Liver (tissue), 8 donors: ENCODE measurements at regions not wholly inside any gene's neighbourhood (a gene's known extent, or its start where the extent isn't known, plus 50 kb on each side); places are given as distances from the start of the nearest gene placed in this dataset.

Experiments
- DNase-seq: peaks from one replicate; pipeline ENCODE4 v3.0.0-alpha.2; 2017; ENCODE audit warnings: low spot score
- H3K27ac ChIP-seq, 2 donors: one replicate each; pipeline ENCODE4 v1.7.0; 2013; ENCODE audit warnings: inconsistent platforms in 2 of 2, low read length in 2 of 2, control low read depth in 1 of 2, low read depth in 1 of 2, mild to moderate bottlenecking in 1 of 2
- H3K27me3 ChIP-seq, 4 donors: one replicate each; pipeline versions ENCODE4 v1.6.1 to v1.7.0; 2013; ENCODE audit warnings: low read length in 3 of 4, inconsistent platforms in 1 of 4, mild to moderate bottlenecking in 1 of 4, moderate library complexity in 1 of 4; ENCODE audit not compliant: control insufficient read depth in 4 of 4, insufficient read depth in 4 of 4
- H3K36me3 ChIP-seq, 4 donors: one replicate each; pipeline versions ENCODE4 v1.6.1 to v1.7.0; 2013; ENCODE audit warnings: low read length in 3 of 4, mild to moderate bottlenecking in 3 of 4, low read depth in 1 of 4, moderate library complexity in 1 of 4; ENCODE audit not compliant: control insufficient read depth in 4 of 4, insufficient read depth in 3 of 4
- H3K4me1 ChIP-seq, 4 donors: one replicate each; pipeline versions ENCODE4 v1.6.1 to v1.7.0; 2013; ENCODE audit warnings: low read length in 3 of 4, mild to moderate bottlenecking in 3 of 4, moderate library complexity in 1 of 4; ENCODE audit not compliant: control insufficient read depth in 4 of 4, insufficient read depth in 4 of 4
- H3K4me3 ChIP-seq, 3 donors: one replicate each; pipeline versions ENCODE4 v1.6.1 to v1.7.0; 2013; ENCODE audit warnings: low read length in 3 of 3, control low read depth in 1 of 3, low read depth in 1 of 3, mild to moderate bottlenecking in 1 of 3
- H3K9ac ChIP-seq, 2 donors: one replicate each; pipeline ENCODE4 v1.7.0; 2013; ENCODE audit warnings: low read length in 2 of 2, mild to moderate bottlenecking in 2 of 2, moderate library complexity in 2 of 2, control low read depth in 1 of 2, low read depth in 1 of 2
- H3K9me3 ChIP-seq, 4 donors: one replicate each; pipeline versions ENCODE4 v1.6.1 to v1.7.0; 2013; ENCODE audit warnings: low read length in 3 of 4; ENCODE audit not compliant: control insufficient read depth in 4 of 4
- ATF3 ChIP-seq: IDR thresholded peaks from 2 replicates; pipeline ENCODE4 v1.6.1; 2016; ENCODE audit warnings: antibody characterized with exemption
- CTCF ChIP-seq: fragments of 150-350 bp; IDR thresholded peaks from 2 replicates; pipeline ENCODE4 v1.5.1; 2017; ENCODE audit warnings: improper control_type of control experiment, low read depth, low read length; ENCODE audit not compliant: missing input control
- EGR1 ChIP-seq, 2 donors: IDR thresholded peaks; 2 replicates each; pipeline ENCODE4 v1.6.1; 2016 to 2018; ENCODE audit warnings: antibody characterized with exemption in 2 of 2, low read depth in 2 of 2
- FOXA1 ChIP-seq: IDR thresholded peaks from 2 replicates; pipeline ENCODE4 v1.6.1; 2016; ENCODE audit warnings: antibody characterized with exemption
- FOXA2 ChIP-seq: IDR thresholded peaks from 2 replicates; pipeline ENCODE4 v1.6.1; 2016; ENCODE audit warnings: antibody characterized with exemption
- GABPA ChIP-seq, 2 donors: IDR thresholded peaks in 1 of 2; conservative IDR thresholded peaks in 1 of 2; 2 replicates each; pipeline ENCODE4 v1.6.1; 2016; ENCODE audit warnings: antibody characterized with exemption in 2 of 2, mild to moderate bottlenecking in 1 of 2, moderate library complexity in 1 of 2
- JUND ChIP-seq, 2 donors: IDR thresholded peaks; 2 replicates each; pipeline ENCODE4 v1.6.1; 2016; ENCODE audit warnings: antibody characterized with exemption in 2 of 2
- MAX ChIP-seq: IDR thresholded peaks from 2 replicates; pipeline ENCODE4 v1.6.1; 2016; ENCODE audit warnings: antibody characterized with exemption
- NR2F2 ChIP-seq: IDR thresholded peaks from 2 replicates; pipeline ENCODE4 v1.6.1; 2016; ENCODE audit warnings: antibody characterized with exemption
- RAD21 ChIP-seq, 2 donors: IDR thresholded peaks; 2 replicates each; pipeline ENCODE4 v1.6.1; 2016; ENCODE audit warnings: antibody characterized with exemption in 2 of 2, mild to moderate bottlenecking in 2 of 2
- REST ChIP-seq: IDR thresholded peaks from 2 replicates; pipeline ENCODE4 v1.6.1; 2016; ENCODE audit warnings: antibody characterized with exemption, mild to moderate bottlenecking
- RXRA ChIP-seq, 2 donors: IDR thresholded peaks; 2 replicates each; pipeline ENCODE4 v1.6.1; 2017 to 2018; ENCODE audit warnings: antibody characterized with exemption in 2 of 2, mild to moderate bottlenecking in 1 of 2
- SP1 ChIP-seq: IDR thresholded peaks from 2 replicates; pipeline ENCODE4 v1.6.1; 2018; ENCODE audit warnings: antibody characterized with exemption, mild to moderate bottlenecking
- TAF1 ChIP-seq: conservative IDR thresholded peaks from 2 replicates; pipeline ENCODE4 v1.6.1; 2016; ENCODE audit warnings: antibody characterized with exemption, mild to moderate bottlenecking
- YY1 ChIP-seq: IDR thresholded peaks from 2 replicates; pipeline ENCODE4 v1.6.1; 2016; ENCODE audit warnings: antibody characterized with exemption, mild to moderate bottlenecking
- ZBTB33 ChIP-seq: IDR thresholded peaks from 2 replicates; pipeline ENCODE4 v1.6.1; 2016; ENCODE audit warnings: antibody characterized with exemption
- WGBS: extraction: QIAGEN DNeasy Blood & Tissue Kit; methylation state at CpG from one replicate; pipeline ENCODE4 v1.1.7; 2013; 5-methylcytosine and 5-hydroxymethylcytosine counted together
- donor health status: healthy.
- donor health status: healthy.
- donor health status: healthy.
- donor health status: healthy.
- donor health status: healthy.

- Histone ChIP-seq H3K27ac (no peak overlapping the region), H3K27me3 (peaks cover 0 to 2% (median 0%) of the 10 kb centered on the region in 4 donors), H3K4me3 (no peak overlapping the region), H3K9me3 (peaks cover 0 to 2% (median 0%) of the 10 kb centered on the region in 4 donors), H3K9ac (no peak overlapping the region), H3K4me1 (no peaks in the 10 kb centered on the region), H3K36me3 (no peaks in the 10 kb centered on the region)
- no peak for TF ChIP-seq RXRA (IDR thresholded peaks at IDR 0.05)
- no peak for TF ChIP-seq ATF3
- TF ChIP-seq GABPA (IDR thresholded peaks at IDR 0.05 in 1 of 2, conservative IDR thresholded peaks at IDR 0.05 in 1 of 2): no peak
- TF ChIP-seq NR2F2: no peak
- TF ChIP-seq MAX: no peak
- TF ChIP-seq ZBTB33: no peak
- TF ChIP-seq FOXA1: no peak
- no peak for DNase-seq
- WGBS: 56% methylated on average over 1 of the region's 1 CpG
Measured at GRCh38 chr5:17713301-17713700, 79.0 kb downstream of the TAF11L14 start.

- Histone ChIP-seq H3K4me1 (no peaks in the 10 kb centered on the region), H3K27me3 (peaks cover 0 to 2% (median 0%) of the 10 kb centered on the region in 4 donors), H3K36me3 (no peaks in the 10 kb centered on the region), H3K9ac (no peak overlapping the region), H3K9me3 (peaks cover 0 to 2% (median 0%) of the 10 kb centered on the region in 4 donors), H3K4me3 (no peak overlapping the region), H3K27ac (no peak overlapping the region)
- TF ChIP-seq ATF3: no peak
- TF ChIP-seq JUND (IDR thresholded peaks at IDR 0.05): no peak
- 89% methylated on average over 4 of the region's 4 CpGs for WGBS
- no peak for DNase-seq
Measured at GRCh38 chr5:17714186-17714585, 79.9 kb downstream of the TAF11L14 start.

- H3K27ac ChIP-seq: no peak overlapping the region
- TF ChIP-seq GABPA (IDR thresholded peaks at IDR 0.05 in 1 of 2, conservative IDR thresholded peaks at IDR 0.05 in 1 of 2) (no peak), CTCF (no peak), ATF3 (no peak), NR2F2 (no peak), JUND (IDR thresholded peaks at IDR 0.05) (no peak), MAX (no peak), FOXA1 (no peak), TAF1 (no peak), RXRA (IDR thresholded peaks at IDR 0.05) (no peak), YY1 (no peak), REST (no peak), EGR1 (IDR thresholded peaks at IDR 0.05; ENCODE audit: low read depth in 2 of 2) (no peak), RAD21 (IDR thresholded peaks at IDR 0.05) (no peak), SP1 (no peak), ZBTB33 (no peak), FOXA2 (no peak)
- H3K27me3 ChIP-seq: no peaks in the 10 kb centered on the region
- H3K4me3 ChIP-seq: no peak overlapping the region
- H3K9ac ChIP-seq: no peak overlapping the region
- H3K4me1 ChIP-seq: no peaks in the 10 kb centered on the region
- H3K9me3 ChIP-seq: peaks cover 0 to 2% (median 0%) of the 10 kb centered on the region in 4 donors
- DNase-seq: no peak
- no peaks in the 10 kb centered on the region for H3K36me3 ChIP-seq
- WGBS: 92% methylated on average over 9 of the region's 9 CpGs
Measured at GRCh38 chr5:17719592-17719991, 85.3 kb downstream of the TAF11L14 start.
